Lower lobe of right lung (tissue), 2 donors: ENCODE measurements at regions not wholly inside any gene's neighbourhood (a gene's known extent, or its start where the extent isn't known, plus 50 kb on each side); places are given as distances from the start of the nearest gene placed in this dataset.

Experiments
- ATAC-seq, 2 donors: fragments of 200-7000 bp; cut with Tn5 transposase; one replicate each; pipeline ENCODE4 v1.9.1; 2020 to 2022; ENCODE audit warnings: mild to moderate bottlenecking in 2 of 2, moderate library complexity in 2 of 2
- DNase-seq: peaks from one replicate; pipeline ENCODE4 v3.0.0-alpha.2; 2020
- H3K27ac ChIP-seq: fragments of 200-600 bp; one replicate; pipeline ENCODE4 v1.8.0; 2022
- H3K27me3 ChIP-seq: fragments of 200-600 bp; one replicate; pipeline ENCODE4 v1.8.0; 2022; ENCODE audit warnings: low read depth
- H3K36me3 ChIP-seq: fragments of 200-600 bp; one replicate; pipeline ENCODE4 v1.8.0; 2022; ENCODE audit warnings: mild to moderate bottlenecking
- H3K4me1 ChIP-seq: fragments of 200-600 bp; one replicate; pipeline ENCODE4 v1.8.0; 2022
- H3K4me3 ChIP-seq: fragments of 200-600 bp; one replicate; pipeline ENCODE4 v1.8.0; 2022; ENCODE audit warnings: mild to moderate bottlenecking
- H3K9me3 ChIP-seq: fragments of 200-600 bp; one replicate; pipeline ENCODE4 v1.8.0; 2022
- CTCF ChIP-seq: fragments of 200-600 bp; IDR thresholded peaks from one replicate; pipeline ENCODE4 v1.8.0; 2022; ENCODE audit warnings: antibody characterized with exemption, mild to moderate bottlenecking
- intact Hi-C: fragments of 100-400 bp; cut with DNase I; formaldehyde crosslinking; loops from one replicate; pipeline ENCODE4 v1.11.0; 2022
- donor health status: DM: no; HTN: yes; CAD: no; lungs with severe emphysema.

- H3K27ac ChIP-seq: no peak overlapping the region
- no peaks in the 10 kb centered on the region for H3K27me3 ChIP-seq
- no peak for TF ChIP-seq CTCF
- H3K36me3 ChIP-seq: no peaks in the 10 kb centered on the region
- H3K4me1 ChIP-seq: no peaks in the 10 kb centered on the region
- DNase-seq (no peak), ATAC-seq (no peak)
- no peak overlapping the region for H3K4me3 ChIP-seq
- intact Hi-C loops: no loop called here
- no peaks in the 10 kb centered on the region for H3K9me3 ChIP-seq
Measured at GRCh38 chr5:96605144-96605837, 56.9 kb upstream of the CAST start.

- intact Hi-C loops: no loop called here
- Histone ChIP-seq H3K27ac (no peak overlapping the region), H3K4me3 (no peak overlapping the region), H3K36me3 (no peaks in the 10 kb centered on the region), H3K9me3 (no peaks in the 10 kb centered on the region), H3K4me1 (peaks cover 7% of the 10 kb centered on the region), H3K27me3 (no peaks in the 10 kb centered on the region)
- DNase-seq: no peak
- ATAC-seq: no peak
- TF ChIP-seq CTCF: no peak
Measured at GRCh38 chr5:96609369-96609768, 52.8 kb upstream of the CAST start.

- no peak for TF ChIP-seq CTCF
- DNase-seq: no peak
- Histone ChIP-seq H3K27ac (no peak overlapping the region), H3K27me3 (no peaks in the 10 kb centered on the region), H3K9me3 (no peaks in the 10 kb centered on the region), H3K36me3 (no peaks in the 10 kb centered on the region), H3K4me1 (peaks cover 16% of the 10 kb centered on the region), H3K4me3 (no peak overlapping the region)
- intact Hi-C loops: no loop called here
- no peak for ATAC-seq
Measured at GRCh38 chr5:96610747-96611146, 51.4 kb upstream of the CAST start.

GRCh38 chr5:96611946-96612345 is 50.2 kb upstream of the CAST start:
- H3K4me3 ChIP-seq: no peak overlapping the region
- DNase-seq (no peak), ATAC-seq (no peak)
- no peak overlapping the region for H3K27ac ChIP-seq
- H3K4me1 ChIP-seq: peaks cover 16% of the 10 kb centered on the region
- intact Hi-C loops: no loop called here
- no peaks in the 10 kb centered on the region for H3K36me3 ChIP-seq
- no peaks in the 10 kb centered on the region for H3K9me3 ChIP-seq
- H3K27me3 ChIP-seq: no peaks in the 10 kb centered on the region
- no peak for TF ChIP-seq CTCF
